Osteocyte (in vitro differentiated cells): ENCODE measurements at regions not wholly inside any gene's neighbourhood (a gene's known extent, or its start where the extent isn't known, plus 50 kb on each side); places are given as distances from the start of the nearest gene placed in this dataset.

Experiments
- DNase-seq: peaks from one replicate; pipeline ENCODE4 v3.0.0; 2021; ENCODE audit warnings: mixed read lengths; ENCODE audit not compliant: unreplicated experiment; ENCODE audit errors: extremely low spot score
- H3K27ac Mint-ChIP-seq: one replicate; pipeline ENCODE4 v1.8.0; 2021; ENCODE audit warnings: mild to moderate bottlenecking, mixed read lengths; ENCODE audit not compliant: unreplicated experiment
- H3K27me3 Mint-ChIP-seq: one replicate; pipeline ENCODE4 v1.8.0; 2021; ENCODE audit warnings: mixed read lengths; ENCODE audit not compliant: unreplicated experiment
- H3K36me3 Mint-ChIP-seq: one replicate; pipeline ENCODE4 v1.8.0; 2021; ENCODE audit warnings: mixed read lengths; ENCODE audit not compliant: unreplicated experiment
- H3K4me1 Mint-ChIP-seq: one replicate; pipeline ENCODE4 v1.8.0; 2021; ENCODE audit warnings: mixed read lengths; ENCODE audit not compliant: unreplicated experiment
- H3K4me3 Mint-ChIP-seq: one replicate; pipeline ENCODE4 v1.8.0; 2021; ENCODE audit warnings: mild to moderate bottlenecking, moderate library complexity, mixed read lengths; ENCODE audit not compliant: unreplicated experiment
- H3K9me3 Mint-ChIP-seq: one replicate; pipeline ENCODE4 v1.8.0; 2021; ENCODE audit warnings: mixed read lengths; ENCODE audit not compliant: unreplicated experiment
- TF ChIP-seq, protein P1 (sequence below): fragments of 200-600 bp; sonication (generic); IDR thresholded peaks from 2 replicates; pipeline ENCODE4 v1.5.0; 2021; ENCODE audit warnings: antibody characterized with exemption, mild to moderate bottlenecking, moderate library complexity

DNA sequence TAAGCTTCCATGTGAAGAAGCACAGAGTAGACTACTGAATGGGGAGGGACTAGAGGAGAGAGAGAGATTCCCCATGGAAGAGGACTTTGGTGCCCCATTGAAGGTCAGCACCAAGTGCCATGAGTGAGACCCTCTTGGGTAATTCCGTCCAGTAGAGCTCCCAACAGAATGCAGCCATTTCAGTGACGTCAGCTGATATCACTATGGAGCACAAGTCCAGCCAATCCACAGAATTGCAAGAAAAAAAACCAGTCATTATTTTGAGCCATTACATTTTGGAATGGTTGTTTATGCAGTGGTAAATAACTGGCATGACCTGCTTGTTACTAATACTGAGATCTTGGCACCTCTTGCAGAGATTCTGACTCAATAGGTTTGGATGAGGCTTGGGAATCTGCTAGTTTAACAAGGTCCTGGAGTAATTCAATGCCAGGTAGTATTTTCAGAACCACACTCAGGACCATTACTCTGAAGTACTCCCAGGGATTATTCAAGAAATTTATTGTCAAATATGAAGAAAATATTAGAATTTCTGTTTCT is 52.6 kb upstream of the SP8 start:
- H3K27me3 Mint-ChIP-seq: no peaks in the 10 kb centered on the region
- DNase-seq: no peak
- peaks cover 15% of the 10 kb centered on the region for H3K9me3 Mint-ChIP-seq
- no peaks in the 10 kb centered on the region for H3K36me3 Mint-ChIP-seq
- no peak overlapping the region for H3K27ac Mint-ChIP-seq
- TF ChIP-seq, protein P1, sequence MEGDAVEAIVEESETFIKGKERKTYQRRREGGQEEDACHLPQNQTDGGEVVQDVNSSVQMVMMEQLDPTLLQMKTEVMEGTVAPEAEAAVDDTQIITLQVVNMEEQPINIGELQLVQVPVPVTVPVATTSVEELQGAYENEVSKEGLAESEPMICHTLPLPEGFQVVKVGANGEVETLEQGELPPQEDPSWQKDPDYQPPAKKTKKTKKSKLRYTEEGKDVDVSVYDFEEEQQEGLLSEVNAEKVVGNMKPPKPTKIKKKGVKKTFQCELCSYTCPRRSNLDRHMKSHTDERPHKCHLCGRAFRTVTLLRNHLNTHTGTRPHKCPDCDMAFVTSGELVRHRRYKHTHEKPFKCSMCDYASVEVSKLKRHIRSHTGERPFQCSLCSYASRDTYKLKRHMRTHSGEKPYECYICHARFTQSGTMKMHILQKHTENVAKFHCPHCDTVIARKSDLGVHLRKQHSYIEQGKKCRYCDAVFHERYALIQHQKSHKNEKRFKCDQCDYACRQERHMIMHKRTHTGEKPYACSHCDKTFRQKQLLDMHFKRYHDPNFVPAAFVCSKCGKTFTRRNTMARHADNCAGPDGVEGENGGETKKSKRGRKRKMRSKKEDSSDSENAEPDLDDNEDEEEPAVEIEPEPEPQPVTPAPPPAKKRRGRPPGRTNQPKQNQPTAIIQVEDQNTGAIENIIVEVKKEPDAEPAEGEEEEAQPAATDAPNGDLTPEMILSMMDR: no peak
- H3K4me1 Mint-ChIP-seq: no peaks in the 10 kb centered on the region
- no peak overlapping the region for H3K4me3 Mint-ChIP-seq

DNA sequence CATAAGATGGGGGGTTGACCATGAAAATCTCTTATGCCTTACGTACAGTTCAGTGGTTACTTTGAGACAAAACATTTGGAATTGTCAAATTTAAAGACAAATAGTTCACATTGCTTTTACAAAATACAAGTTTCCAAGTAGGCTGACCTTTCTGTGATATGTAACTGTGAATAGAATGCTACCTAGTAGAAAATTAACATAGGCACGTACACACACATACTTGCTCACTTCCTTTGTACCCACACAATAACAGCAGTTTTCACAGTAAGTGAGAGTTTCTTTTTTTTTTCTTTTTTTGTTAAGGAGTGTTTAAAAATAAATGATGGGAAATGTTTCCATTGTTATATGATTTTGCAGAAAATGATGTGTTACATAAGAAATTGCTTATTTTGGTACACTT is 53.3 kb upstream of the SP8 start:
- TF ChIP-seq, protein P1: no peak
- Mint-ChIP-seq H3K4me1 (no peaks in the 10 kb centered on the region), H3K36me3 (no peaks in the 10 kb centered on the region), H3K27me3 (no peaks in the 10 kb centered on the region), H3K9me3 (peaks cover 14% of the 10 kb centered on the region), H3K4me3 (no peak overlapping the region), H3K27ac (no peak overlapping the region)
- DNase-seq: no peak

GRCh38 chr7:20846791-20847190 is 60.1 kb upstream of the SP8 start:
- Mint-ChIP-seq H3K27ac (no peak overlapping the region), H3K9me3 (peaks cover 9% of the 10 kb centered on the region), H3K4me3 (no peak overlapping the region), H3K27me3 (no peaks in the 10 kb centered on the region), H3K36me3 (no peaks in the 10 kb centered on the region), H3K4me1 (no peaks in the 10 kb centered on the region)
- DNase-seq: no peak
- TF ChIP-seq, protein P1: no peak

GRCh38 chr7:20858951-20859350 is 72.3 kb upstream of the SP8 start:
- Mint-ChIP-seq H3K4me3 (no peak overlapping the region), H3K4me1 (no peaks in the 10 kb centered on the region), H3K27ac (no peak overlapping the region), H3K9me3 (peaks cover 5% of the 10 kb centered on the region), H3K27me3 (no peaks in the 10 kb centered on the region), H3K36me3 (no peaks in the 10 kb centered on the region)
- no peak for DNase-seq
- TF ChIP-seq, protein P1: no peak

GRCh38 chr7:20861468-20861867 is 74.8 kb upstream of the SP8 start:
- Mint-ChIP-seq H3K36me3 (no peaks in the 10 kb centered on the region), H3K9me3 (peaks cover 5% of the 10 kb centered on the region)

More at GRCh38 chr7:20861468-20861867, 74.8 kb upstream of the SP8 start:
- Mint-ChIP-seq H3K4me3 (no peak overlapping the region), H3K27me3 (no peaks in the 10 kb centered on the region), H3K4me1 (no peaks in the 10 kb centered on the region), H3K27ac (no peak overlapping the region)
- TF ChIP-seq, protein P1: no peak
- DNase-seq: no peak
